Left ventricle myocardium inferior (tissue), 1 donor: ENCODE measurements at regions not wholly inside any gene's neighbourhood (a gene's known extent, or its start where the extent isn't known, plus 50 kb on each side); places are given as distances from the start of the nearest gene placed in this dataset.

Experiments
- DNase-seq: peaks from one replicate; pipeline ENCODE4 v3.0.0-alpha.2; 2020
- H3K27ac ChIP-seq: fragments of 200-600 bp; replicated peaks from 2 replicates; pipeline ENCODE4 v1.8.0; 2021
- H3K27me3 ChIP-seq: fragments of 200-600 bp; 2 replicates; pipeline ENCODE4 v1.8.0; 2021; ENCODE audit warnings: low read depth
- H3K36me3 ChIP-seq: fragments of 200-600 bp; 2 replicates; pipeline ENCODE4 v1.8.0; 2021
- H3K4me1 ChIP-seq: fragments of 200-600 bp; 2 replicates; pipeline ENCODE4 v1.8.0; 2021
- H3K4me3 ChIP-seq: fragments of 200-600 bp; 2 replicates; pipeline ENCODE4 v1.8.0; 2021; ENCODE audit warnings: mild to moderate bottlenecking, moderate library complexity
- H3K9me3 ChIP-seq: fragments of 200-600 bp; replicated peaks from 2 replicates; pipeline ENCODE4 v1.8.0; 2021
- CTCF ChIP-seq: fragments of 200-600 bp; IDR thresholded peaks from 2 replicates; pipeline ENCODE4 v1.8.0; 2021; ENCODE audit warnings: antibody characterized with exemption, mild to moderate bottlenecking, borderline replicate concordance
- intact Hi-C: fragments of 100-400 bp; cut with micrococcal nuclease; formaldehyde crosslinking; loops from one replicate; pipeline ENCODE4 v1.11.0; 2022
- donor health status: DM: no; HTN: yes; CAD: no; lungs with severe emphysema.

DNA sequence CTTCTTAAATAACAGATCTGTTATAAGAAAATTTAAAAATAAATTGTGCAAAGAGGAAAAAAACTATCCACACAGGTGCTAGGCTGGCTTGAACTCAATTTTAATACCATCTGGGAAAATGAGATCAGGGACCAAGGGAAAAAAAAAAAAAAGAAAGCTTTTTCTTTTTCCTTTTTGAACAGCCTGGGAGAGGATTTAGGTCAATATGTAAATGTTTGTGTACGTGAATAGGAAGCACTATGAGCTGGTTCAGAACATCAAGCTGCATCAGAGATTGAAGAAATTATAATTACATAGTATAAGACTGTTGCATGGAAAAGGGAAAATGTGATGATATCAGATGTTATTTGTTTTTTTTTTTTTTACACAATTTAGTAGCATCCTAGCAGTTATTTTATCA is 548.0 kb downstream of the ARL4A start:
- Histone ChIP-seq H3K4me1 (peaks cover 6% of the 10 kb centered on the region), H3K4me3 (no peak overlapping the region), H3K27me3 (no peaks in the 10 kb centered on the region), H3K27ac (no peak overlapping the region), H3K36me3 (no peaks in the 10 kb centered on the region), H3K9me3 (no peaks in the 10 kb centered on the region)
- intact Hi-C loops: no loop called here
- DNase-seq: no peak
- TF ChIP-seq CTCF: no peak

GRCh38 chr7:13236026-13236425 is 548.6 kb downstream of the ARL4A start:
- Histone ChIP-seq H3K27ac (no peak overlapping the region), H3K9me3 (no peaks in the 10 kb centered on the region), H3K4me1 (peaks cover 6% of the 10 kb centered on the region), H3K27me3 (no peaks in the 10 kb centered on the region), H3K4me3 (no peak overlapping the region), H3K36me3 (no peaks in the 10 kb centered on the region)
- DNase-seq: no peak
- no peak for TF ChIP-seq CTCF
- intact Hi-C loops: no loop called here

- H3K36me3 ChIP-seq: no peaks in the 10 kb centered on the region
Measured at GRCh38 chr7:13240349-13240748, 552.9 kb downstream of the ARL4A start.

DNA sequence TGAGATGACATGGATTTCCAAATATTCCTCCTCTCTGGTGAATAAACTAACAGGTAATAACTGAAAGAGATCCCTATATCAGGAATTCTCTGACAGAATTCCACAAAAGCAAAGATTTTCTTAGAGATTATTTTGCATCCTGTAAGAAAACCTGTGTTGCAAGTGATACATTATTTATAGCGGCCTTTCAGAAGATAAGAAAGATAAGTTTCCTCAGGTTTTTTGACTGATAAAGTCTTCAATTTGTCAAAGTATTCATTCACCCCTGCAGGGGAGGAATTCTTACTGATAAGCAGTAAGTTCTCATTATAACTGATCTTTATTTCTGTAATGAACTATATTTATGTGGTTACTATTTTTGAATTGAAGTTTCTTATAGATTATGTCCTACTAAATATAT is 554.0 kb downstream of the ARL4A start:
- no peaks in the 10 kb centered on the region for H3K4me1 ChIP-seq
- H3K27ac ChIP-seq: no peak overlapping the region
- intact Hi-C loops: no loop called here
- no peaks in the 10 kb centered on the region for H3K27me3 ChIP-seq
- TF ChIP-seq CTCF: no peak
- H3K36me3 ChIP-seq: no peaks in the 10 kb centered on the region
- no peaks in the 10 kb centered on the region for H3K9me3 ChIP-seq
- H3K4me3 ChIP-seq: no peak overlapping the region
- DNase-seq: no peak

More at GRCh38 chr7:13240349-13240748, 552.9 kb downstream of the ARL4A start:
- H3K27ac ChIP-seq: no peak overlapping the region
- H3K27me3 ChIP-seq: no peaks in the 10 kb centered on the region
- no peak for DNase-seq
- intact Hi-C loops: no loop called here
- H3K9me3 ChIP-seq: no peaks in the 10 kb centered on the region
- no peak overlapping the region for H3K4me3 ChIP-seq
- TF ChIP-seq CTCF: no peak
- H3K4me1 ChIP-seq: peaks cover 6% of the 10 kb centered on the region

GRCh38 chr7:13257661-13258060 is 570.2 kb downstream of the ARL4A start:
- Histone ChIP-seq H3K4me1 (no peaks in the 10 kb centered on the region), H3K9me3 (no peaks in the 10 kb centered on the region), H3K4me3 (no peak overlapping the region), H3K36me3 (no peaks in the 10 kb centered on the region), H3K27ac (no peak overlapping the region), H3K27me3 (no peaks in the 10 kb centered on the region)
- TF ChIP-seq CTCF: no peak
- intact Hi-C loops: no loop called here
- DNase-seq: no peak

DNA sequence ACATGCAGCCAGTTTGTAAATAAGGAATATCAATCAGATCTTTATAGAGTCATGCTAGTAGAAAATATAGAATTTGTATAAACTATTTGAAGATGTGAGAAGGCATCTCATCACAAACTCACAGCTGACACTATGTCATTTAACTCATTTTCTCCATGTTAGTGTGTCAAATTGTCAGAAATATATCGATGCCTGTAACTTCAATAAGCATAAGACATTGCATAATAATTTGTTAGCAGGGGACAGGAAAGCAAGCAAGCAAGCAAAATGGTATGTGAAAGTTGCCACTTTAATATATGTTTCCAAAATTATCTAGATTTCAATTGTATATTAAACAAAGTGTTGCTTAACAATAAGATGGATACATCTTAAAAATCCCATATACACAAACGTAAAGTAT is 571.0 kb downstream of the ARL4A start:
- no peak overlapping the region for H3K27ac ChIP-seq
- no peaks in the 10 kb centered on the region for H3K36me3 ChIP-seq
- H3K4me3 ChIP-seq: no peak overlapping the region
- intact Hi-C loops: no loop called here
- H3K9me3 ChIP-seq: no peaks in the 10 kb centered on the region
- no peak for TF ChIP-seq CTCF
- no peak for DNase-seq
- H3K4me1 ChIP-seq: no peaks in the 10 kb centered on the region
- no peaks in the 10 kb centered on the region for H3K27me3 ChIP-seq
